ENCODE measurements at regions not wholly inside any gene's neighbourhood (a gene's known extent, or its start where the extent isn't known, plus 50 kb on each side); places are given as distances from the start of the nearest gene placed in this dataset.

DNA sequence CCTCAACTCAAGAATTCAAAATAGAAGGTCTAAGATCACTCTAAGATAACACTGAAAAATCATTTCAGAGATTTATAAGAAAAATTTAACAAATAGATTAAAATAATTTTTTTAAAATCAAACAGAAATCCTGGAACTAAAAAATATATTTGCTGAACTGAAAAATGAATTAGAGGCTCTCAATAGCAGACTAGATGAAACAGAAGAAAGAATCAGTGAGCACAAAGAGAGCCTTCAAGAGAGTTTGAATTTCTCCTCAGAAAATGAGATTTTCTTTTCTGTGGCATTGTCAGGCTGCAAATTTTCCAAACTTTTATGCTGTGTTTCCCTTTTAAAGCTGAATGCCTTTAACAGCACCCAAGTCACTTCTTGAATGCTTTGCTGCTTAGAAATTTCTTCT, 335.0 kb upstream of the SLC7A11 start:
- no peak for ATAC-seq
- no peak overlapping the region for H3K4me3 Mint-ChIP-seq
- intact Hi-C loops (cut with micrococcal nuclease) = no loop called here
- TF ChIP-seq, protein P1, sequence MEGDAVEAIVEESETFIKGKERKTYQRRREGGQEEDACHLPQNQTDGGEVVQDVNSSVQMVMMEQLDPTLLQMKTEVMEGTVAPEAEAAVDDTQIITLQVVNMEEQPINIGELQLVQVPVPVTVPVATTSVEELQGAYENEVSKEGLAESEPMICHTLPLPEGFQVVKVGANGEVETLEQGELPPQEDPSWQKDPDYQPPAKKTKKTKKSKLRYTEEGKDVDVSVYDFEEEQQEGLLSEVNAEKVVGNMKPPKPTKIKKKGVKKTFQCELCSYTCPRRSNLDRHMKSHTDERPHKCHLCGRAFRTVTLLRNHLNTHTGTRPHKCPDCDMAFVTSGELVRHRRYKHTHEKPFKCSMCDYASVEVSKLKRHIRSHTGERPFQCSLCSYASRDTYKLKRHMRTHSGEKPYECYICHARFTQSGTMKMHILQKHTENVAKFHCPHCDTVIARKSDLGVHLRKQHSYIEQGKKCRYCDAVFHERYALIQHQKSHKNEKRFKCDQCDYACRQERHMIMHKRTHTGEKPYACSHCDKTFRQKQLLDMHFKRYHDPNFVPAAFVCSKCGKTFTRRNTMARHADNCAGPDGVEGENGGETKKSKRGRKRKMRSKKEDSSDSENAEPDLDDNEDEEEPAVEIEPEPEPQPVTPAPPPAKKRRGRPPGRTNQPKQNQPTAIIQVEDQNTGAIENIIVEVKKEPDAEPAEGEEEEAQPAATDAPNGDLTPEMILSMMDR (IDR thresholded peaks at IDR 0.05) = no peak
- no peak for DNase-seq
- no peaks in the 10 kb centered on the region for H3K36me3 Mint-ChIP-seq (ENCODE audit: low read depth)
- H3K4me1 Mint-ChIP-seq (ENCODE audit: low read depth) = no peaks in the 10 kb centered on the region
- peaks cover 15% of the 10 kb centered on the region for H3K9me3 Mint-ChIP-seq
- H3K27ac Mint-ChIP-seq = no peak overlapping the region
- ChIA-PET POLR2A (no interaction called here), CTCF (no interaction called here)
- no peaks in the 10 kb centered on the region for H3K27me3 Mint-ChIP-seq

DNA sequence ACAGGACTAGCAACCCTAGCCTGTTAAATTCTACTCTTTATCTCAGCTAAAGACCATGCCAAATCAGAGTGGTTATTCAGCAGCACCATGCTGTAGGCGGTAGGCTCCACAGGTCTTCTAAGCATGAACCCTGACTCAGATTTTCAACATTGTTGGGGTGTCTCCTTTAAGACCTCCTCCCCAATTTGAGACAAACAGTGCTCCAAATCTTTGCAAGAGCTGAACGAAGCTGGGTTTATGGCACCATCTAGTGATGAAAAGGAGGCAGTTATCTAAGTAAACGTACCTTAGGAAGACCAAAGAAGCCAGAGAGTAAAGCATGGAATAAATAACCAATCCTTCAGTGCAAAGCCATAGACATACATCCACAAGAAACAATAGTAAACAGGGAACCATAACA, 334.5 kb upstream of the SLC7A11 start:
- Mint-ChIP-seq H3K9me3 (peaks cover 15% of the 10 kb centered on the region), H3K4me1 (ENCODE audit: low read depth) (no peaks in the 10 kb centered on the region), H3K36me3 (ENCODE audit: low read depth) (no peaks in the 10 kb centered on the region), H3K27me3 (no peaks in the 10 kb centered on the region), H3K27ac (no peak overlapping the region), H3K4me3 (no peak overlapping the region)
- DNase-seq (no peak), ATAC-seq (no peak)
- TF ChIP-seq, protein P1 (IDR thresholded peaks at IDR 0.05) = no peak
- POLR2A ChIA-PET = no interaction called here
- CTCF ChIA-PET = no interaction called here
- intact Hi-C loops (cut with micrococcal nuclease) = no loop called here

DNA sequence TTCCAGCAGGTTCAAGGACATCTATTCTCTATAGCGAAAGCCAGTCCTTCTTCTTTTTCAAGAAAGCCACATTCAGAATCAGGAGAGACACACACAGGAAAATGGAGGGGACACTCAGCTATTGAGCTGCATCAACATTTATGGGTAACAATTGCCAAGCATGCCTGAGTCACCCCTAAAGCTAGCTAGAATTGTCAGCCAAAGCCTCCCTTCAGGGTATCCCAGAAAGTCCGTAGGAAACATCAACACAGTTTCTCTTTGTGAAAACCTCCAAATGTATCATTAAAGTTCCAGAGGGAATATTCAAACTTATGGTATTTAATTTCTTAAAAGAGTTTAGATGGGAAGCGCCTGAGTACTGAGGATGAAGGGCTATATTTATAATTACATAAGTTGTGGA, 331.1 kb upstream of the SLC7A11 start:
- ATAC-seq (no peak), DNase-seq (no peak)
- intact Hi-C loops (cut with micrococcal nuclease) = no loop called here
- H3K36me3 Mint-ChIP-seq (ENCODE audit: low read depth) = no peaks in the 10 kb centered on the region
- TF ChIP-seq, protein P1 (IDR thresholded peaks at IDR 0.05) = no peak
- H3K4me1 Mint-ChIP-seq (ENCODE audit: low read depth) = no peaks in the 10 kb centered on the region
- peaks cover 15% of the 10 kb centered on the region for H3K9me3 Mint-ChIP-seq
- ChIA-PET CTCF (no interaction called here), POLR2A (no interaction called here)
- no peak overlapping the region for H3K4me3 Mint-ChIP-seq
- H3K27me3 Mint-ChIP-seq = no peaks in the 10 kb centered on the region
- H3K27ac Mint-ChIP-seq = no peak overlapping the region

DNA sequence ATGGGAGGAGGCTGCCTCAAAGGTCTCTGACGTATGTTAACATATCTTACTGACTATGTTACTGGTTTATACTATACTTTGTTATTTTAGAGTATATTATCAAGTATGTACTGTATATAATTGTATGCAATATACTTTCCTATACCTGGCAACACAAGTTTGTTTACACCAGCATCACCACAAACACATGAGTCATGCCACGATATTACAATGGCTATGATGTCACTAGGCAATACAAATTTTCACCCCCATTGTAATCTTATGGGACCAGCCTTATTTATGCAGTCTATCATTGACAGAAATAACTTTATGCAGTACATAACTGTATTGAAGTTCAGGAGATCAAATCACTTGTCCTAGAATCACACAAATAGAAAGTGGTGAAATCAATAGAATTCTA, 329.9 kb upstream of the SLC7A11 start:
- CTCF ChIA-PET = no interaction called here
- H3K27ac Mint-ChIP-seq = no peak overlapping the region
- DNase-seq = no peak
- POLR2A ChIA-PET = no interaction called here
- H3K9me3 Mint-ChIP-seq = peaks cover 5% of the 10 kb centered on the region
- no peak overlapping the region for H3K4me3 Mint-ChIP-seq
- no peak for ATAC-seq
- no peaks in the 10 kb centered on the region for H3K36me3 Mint-ChIP-seq (ENCODE audit: low read depth)
- intact Hi-C loops (cut with micrococcal nuclease) = no loop called here
- H3K4me1 Mint-ChIP-seq (ENCODE audit: low read depth) = no peaks in the 10 kb centered on the region
- TF ChIP-seq, protein P1 (IDR thresholded peaks at IDR 0.05) = no peak
- no peaks in the 10 kb centered on the region for H3K27me3 Mint-ChIP-seq

DNA sequence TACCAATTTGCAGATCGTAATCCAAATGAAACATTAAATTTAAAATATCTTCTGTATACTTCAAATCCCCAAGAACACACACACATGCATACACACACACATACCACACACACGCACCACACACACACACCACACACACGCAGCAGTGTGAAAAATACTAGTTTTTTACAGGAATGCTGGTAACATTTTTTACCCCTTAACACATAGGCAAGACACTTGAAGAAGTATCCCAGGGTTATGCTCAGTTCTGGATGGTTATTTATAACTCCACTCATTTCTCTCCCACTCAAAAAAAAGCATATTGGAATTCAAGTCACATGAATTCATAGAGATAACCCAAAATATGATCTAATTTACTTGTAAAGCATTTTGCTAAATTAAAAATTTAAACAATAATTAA, 325.5 kb upstream of the SLC7A11 start:
- CTCF ChIA-PET = no interaction called here
- TF ChIP-seq, protein P1 (IDR thresholded peaks at IDR 0.05) = no peak
- Mint-ChIP-seq H3K4me1 (ENCODE audit: low read depth) (no peaks in the 10 kb centered on the region), H3K27ac (no peak overlapping the region), H3K4me3 (no peak overlapping the region), H3K36me3 (ENCODE audit: low read depth) (no peaks in the 10 kb centered on the region), H3K27me3 (peaks cover 1% of the 10 kb centered on the region), H3K9me3 (no peaks in the 10 kb centered on the region)
- intact Hi-C loops (cut with micrococcal nuclease) = no loop called here
- DNase-seq = no peak
- POLR2A ChIA-PET = no interaction called here
- ATAC-seq = no peak
